RWPE2 (cell line): ENCODE measurements at regions not wholly inside any gene's neighbourhood (a gene's known extent, or its start where the extent isn't known, plus 50 kb on each side); places are given as distances from the start of the nearest gene placed in this dataset.

Experiments used
- ATAC-seq: fragments of 200-7000 bp; cut with Tn5 transposase; 3 replicates; pipeline ENCODE4 v1.9.1; 2021; ENCODE audit warnings: low read depth
- DNase-seq: peaks from one replicate; pipeline ENCODE4 v3.0.0-alpha.2; 2020; ENCODE audit warnings: low spot score
- H3K27ac ChIP-seq: fragments of 450-650 bp; 2 replicates; pipeline ENCODE4 v1.5.1; 2017; ENCODE audit warnings: mild to moderate bottlenecking; ENCODE audit not compliant: poor library complexity, severe bottlenecking
- H3K27me3 ChIP-seq: fragments of 250-450 bp; sonication (Bioruptor Pico); 2 replicates; pipeline ENCODE4 v1.5.1; 2021; ENCODE audit warnings: mild to moderate bottlenecking, moderate library complexity; ENCODE audit not compliant: insufficient read depth, poor library complexity, severe bottlenecking
- H3K36me3 ChIP-seq: fragments of 250-450 bp; sonication (Bioruptor Pico); 2 replicates; pipeline ENCODE4 v1.5.1; 2020; ENCODE audit warnings: low read depth, mild to moderate bottlenecking, moderate library complexity
- H3K4me1 ChIP-seq: fragments of 250-450 bp; sonication (Bioruptor Pico); 2 replicates; pipeline ENCODE4 v1.5.1; 2021; ENCODE audit warnings: mild to moderate bottlenecking, moderate library complexity; ENCODE audit not compliant: insufficient read depth, poor library complexity, severe bottlenecking
- H3K4me3 ChIP-seq: fragments of 250-450 bp; sonication (Bioruptor Pico); 2 replicates; pipeline ENCODE4 v1.5.1; 2021; ENCODE audit warnings: mild to moderate bottlenecking, moderate library complexity; ENCODE audit not compliant: severe bottlenecking
- H3K9me3 ChIP-seq: fragments of 250-450 bp; sonication (Bioruptor Pico); 2 replicates; pipeline ENCODE4 v1.5.1; 2021; ENCODE audit warnings: mild to moderate bottlenecking, moderate library complexity; ENCODE audit not compliant: severe bottlenecking
- TF ChIP-seq, protein P1 (sequence below): fragments of 450-650 bp; IDR thresholded peaks from one replicate; pipeline ENCODE4 v1.5.1; 2017; ENCODE audit warnings: mild to moderate bottlenecking, moderate library complexity; ENCODE audit not compliant: poor library complexity, severe bottlenecking

DNA sequence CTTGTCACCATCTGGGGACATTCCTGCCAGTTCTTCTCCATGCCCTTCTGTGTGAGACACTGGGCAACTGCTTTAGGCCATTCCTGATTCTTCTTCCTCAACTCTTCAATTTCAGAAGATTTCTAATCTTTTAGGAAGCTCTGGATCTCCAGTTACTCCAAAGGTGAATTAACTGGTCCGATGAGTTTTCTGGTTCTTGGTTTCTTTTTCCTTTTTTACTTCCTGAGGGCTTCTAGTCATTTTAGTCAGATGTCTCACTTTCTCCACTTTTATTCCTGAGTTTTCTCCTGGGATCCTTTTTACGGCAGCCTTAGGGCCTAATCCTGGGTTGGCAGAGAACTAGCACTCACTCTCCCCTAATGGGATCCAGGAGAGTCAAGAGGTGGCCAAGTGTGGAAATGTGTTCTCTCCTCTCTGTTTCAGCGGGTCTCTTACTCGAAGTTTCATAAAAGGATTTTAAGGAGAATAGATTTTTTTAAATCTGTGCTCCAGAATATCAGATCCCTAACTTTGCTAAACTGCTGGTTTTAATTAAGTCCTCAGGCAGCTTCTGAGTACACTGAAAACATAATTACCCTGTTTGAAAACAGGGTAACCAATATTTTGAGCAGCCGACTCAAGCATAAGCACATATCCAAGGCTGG lies 107.6 kb downstream of the RMI2 start:
- Histone ChIP-seq H3K27me3 (no peaks in the 10 kb centered on the region), H3K4me3 (no peak overlapping the region)
- no peak for ATAC-seq

GRCh38 chr16:11456741-11457140 lies 111.5 kb downstream of the RMI2 start:
- Histone ChIP-seq H3K27ac (no peak overlapping the region), H3K9me3 (no peaks in the 10 kb centered on the region), H3K4me3 (no peak overlapping the region), H3K27me3 (no peaks in the 10 kb centered on the region), H3K4me1 (no peaks in the 10 kb centered on the region), H3K36me3 (no peaks in the 10 kb centered on the region)
- no peak for DNase-seq
- TF ChIP-seq, protein P1, sequence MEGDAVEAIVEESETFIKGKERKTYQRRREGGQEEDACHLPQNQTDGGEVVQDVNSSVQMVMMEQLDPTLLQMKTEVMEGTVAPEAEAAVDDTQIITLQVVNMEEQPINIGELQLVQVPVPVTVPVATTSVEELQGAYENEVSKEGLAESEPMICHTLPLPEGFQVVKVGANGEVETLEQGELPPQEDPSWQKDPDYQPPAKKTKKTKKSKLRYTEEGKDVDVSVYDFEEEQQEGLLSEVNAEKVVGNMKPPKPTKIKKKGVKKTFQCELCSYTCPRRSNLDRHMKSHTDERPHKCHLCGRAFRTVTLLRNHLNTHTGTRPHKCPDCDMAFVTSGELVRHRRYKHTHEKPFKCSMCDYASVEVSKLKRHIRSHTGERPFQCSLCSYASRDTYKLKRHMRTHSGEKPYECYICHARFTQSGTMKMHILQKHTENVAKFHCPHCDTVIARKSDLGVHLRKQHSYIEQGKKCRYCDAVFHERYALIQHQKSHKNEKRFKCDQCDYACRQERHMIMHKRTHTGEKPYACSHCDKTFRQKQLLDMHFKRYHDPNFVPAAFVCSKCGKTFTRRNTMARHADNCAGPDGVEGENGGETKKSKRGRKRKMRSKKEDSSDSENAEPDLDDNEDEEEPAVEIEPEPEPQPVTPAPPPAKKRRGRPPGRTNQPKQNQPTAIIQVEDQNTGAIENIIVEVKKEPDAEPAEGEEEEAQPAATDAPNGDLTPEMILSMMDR: no peak
- no peak for ATAC-seq

More for the DNA sequence above, 107.6 kb downstream of the RMI2 start:
- Histone ChIP-seq H3K36me3 (no peaks in the 10 kb centered on the region), H3K27ac (no peak overlapping the region), H3K4me1 (no peaks in the 10 kb centered on the region), H3K9me3 (no peaks in the 10 kb centered on the region)
- TF ChIP-seq, protein P1: no peak
- DNase-seq: no peak

GRCh38 chr16:11459722-11460121 lies 114.5 kb downstream of the RMI2 start:
- ATAC-seq (no peak), DNase-seq (no peak)
- TF ChIP-seq, protein P1: no peak
- no peaks in the 10 kb centered on the region for H3K27me3 ChIP-seq
- no peak overlapping the region for H3K27ac ChIP-seq
- no peaks in the 10 kb centered on the region for H3K4me1 ChIP-seq
- H3K4me3 ChIP-seq: no peak overlapping the region
- no peaks in the 10 kb centered on the region for H3K36me3 ChIP-seq
- H3K9me3 ChIP-seq: no peaks in the 10 kb centered on the region

GRCh38 chr16:11460820-11461594 lies 115.7 kb downstream of the RMI2 start:
- Histone ChIP-seq H3K27ac (no peak overlapping the region), H3K36me3 (no peaks in the 10 kb centered on the region), H3K9me3 (no peaks in the 10 kb centered on the region), H3K4me3 (no peak overlapping the region), H3K4me1 (no peaks in the 10 kb centered on the region), H3K27me3 (no peaks in the 10 kb centered on the region)
- TF ChIP-seq, protein P1: no peak
- ATAC-seq (no peak), DNase-seq (no peak)

DNA sequence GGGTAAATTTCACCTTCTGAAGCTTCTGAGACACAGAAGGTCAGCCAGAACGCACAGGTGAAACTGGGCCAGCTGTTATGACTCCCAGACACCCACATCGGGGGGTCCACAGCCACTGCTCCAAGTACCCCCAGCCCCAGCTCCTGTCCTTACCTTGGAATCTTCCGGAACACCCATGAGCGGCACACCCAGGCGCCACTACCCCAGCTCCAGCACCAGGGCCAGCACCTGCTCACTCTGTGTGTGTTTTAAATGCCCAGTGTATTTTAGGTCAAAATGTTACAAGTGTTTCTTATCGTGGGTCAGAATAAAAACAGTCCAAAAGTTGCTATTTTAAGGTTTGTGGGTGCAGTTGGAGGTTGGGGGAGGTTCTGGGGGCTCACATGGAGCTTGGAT lies 116.3 kb downstream of the RMI2 start:
- no peak overlapping the region for H3K4me3 ChIP-seq
- H3K27ac ChIP-seq: no peak overlapping the region
- no peak for DNase-seq
- no peak for ATAC-seq
- H3K36me3 ChIP-seq: no peaks in the 10 kb centered on the region
- H3K27me3 ChIP-seq: no peaks in the 10 kb centered on the region
- H3K4me1 ChIP-seq: no peaks in the 10 kb centered on the region
- TF ChIP-seq, protein P1: no peak
- no peaks in the 10 kb centered on the region for H3K9me3 ChIP-seq
